ENCODE measurements at regions not wholly inside any gene's neighbourhood (a gene's known extent, or its start where the extent isn't known, plus 50 kb on each side); places are given as distances from the start of the nearest gene placed in this dataset.

GRCh38 chr11:131109790-131110189 lies 193.5 kb upstream of the SNX19 start:
- Mint-ChIP-seq H3K4me1 (no peaks in the 10 kb centered on the region), H3K27me3 (ENCODE audit: low read depth, poor library complexity) (peaks cover 3% of the 10 kb centered on the region), H3K9me3 (peaks cover 8% of the 10 kb centered on the region), H3K36me3 (ENCODE audit: low read depth) (no peaks in the 10 kb centered on the region), H3K27ac (no peak overlapping the region), H3K4me3 (no peak overlapping the region)
- no peak for DNase-seq
- TF ChIP-seq CTCF (IDR thresholded peaks at IDR 0.05): no peak

- H3K4me3 Mint-ChIP-seq: no peak overlapping the region
- DNase-seq: no peak
- H3K27me3 Mint-ChIP-seq (ENCODE audit: low read depth, poor library complexity): peaks cover 3% of the 10 kb centered on the region
- H3K4me1 Mint-ChIP-seq: no peaks in the 10 kb centered on the region
- H3K9me3 Mint-ChIP-seq: peaks cover 8% of the 10 kb centered on the region
- no peaks in the 10 kb centered on the region for H3K36me3 Mint-ChIP-seq (ENCODE audit: low read depth)
- no peak for TF ChIP-seq CTCF (IDR thresholded peaks at IDR 0.05)
- no peak overlapping the region for H3K27ac Mint-ChIP-seq
These were observed 195.5 kb upstream of the SNX19 start for GRCh38 chr11:131111775-131112174.

- TF ChIP-seq CTCF (IDR thresholded peaks at IDR 0.05): no peak
- Mint-ChIP-seq H3K4me3 (no peak overlapping the region), H3K27ac (no peak overlapping the region), H3K27me3 (ENCODE audit: low read depth, poor library complexity) (peaks cover 7% of the 10 kb centered on the region), H3K4me1 (peaks cover 13% of the 10 kb centered on the region), H3K36me3 (ENCODE audit: low read depth) (no peaks in the 10 kb centered on the region), H3K9me3 (no peaks in the 10 kb centered on the region)
- DNase-seq: no peak
These were observed 202.0 kb upstream of the SNX19 start for GRCh38 chr11:131118247-131118646.

- peaks cover 13% of the 10 kb centered on the region for H3K4me1 Mint-ChIP-seq
- TF ChIP-seq CTCF (IDR thresholded peaks at IDR 0.05): no peak
- H3K9me3 Mint-ChIP-seq: peaks cover 11% of the 10 kb centered on the region
- H3K4me3 Mint-ChIP-seq: no peak overlapping the region
- peaks cover 7% of the 10 kb centered on the region for H3K27me3 Mint-ChIP-seq (ENCODE audit: low read depth, poor library complexity)
- peak; percentile 20 for DNase-seq
- no peaks in the 10 kb centered on the region for H3K36me3 Mint-ChIP-seq (ENCODE audit: low read depth)
- no peak overlapping the region for H3K27ac Mint-ChIP-seq
These were observed 205.4 kb upstream of the SNX19 start for GRCh38 chr11:131121426-131122333.

- H3K4me1 Mint-ChIP-seq: peaks cover 13% of the 10 kb centered on the region
- H3K27me3 Mint-ChIP-seq (ENCODE audit: low read depth, poor library complexity): peaks cover 7% of the 10 kb centered on the region
- TF ChIP-seq CTCF (IDR thresholded peaks at IDR 0.05): no peak
- no peaks in the 10 kb centered on the region for H3K36me3 Mint-ChIP-seq (ENCODE audit: low read depth)
- DNase-seq: no peak
- no peak overlapping the region for H3K4me3 Mint-ChIP-seq
- H3K9me3 Mint-ChIP-seq: peaks cover 19% of the 10 kb centered on the region
- H3K27ac Mint-ChIP-seq: no peak overlapping the region
These were observed 206.2 kb upstream of the SNX19 start for GRCh38 chr11:131122448-131122847.

GRCh38 chr11:131129474-131129873 lies 213.2 kb upstream of the SNX19 start:
- Mint-ChIP-seq H3K4me3 (no peak overlapping the region), H3K27me3 (ENCODE audit: low read depth, poor library complexity) (peaks cover 13% of the 10 kb centered on the region), H3K9me3 (peaks cover 40% of the 10 kb centered on the region), H3K36me3 (ENCODE audit: low read depth) (no peaks in the 10 kb centered on the region), H3K27ac (no peak overlapping the region), H3K4me1 (no peaks in the 10 kb centered on the region)
- TF ChIP-seq CTCF (IDR thresholded peaks at IDR 0.05): no peak
- no peak for DNase-seq
